Endodermal cell (in vitro differentiated cells): ENCODE measurements at regions not wholly inside any gene's neighbourhood (a gene's known extent, or its start where the extent isn't known, plus 50 kb on each side); places are given as distances from the start of the nearest gene placed in this dataset.

Experiments used
- DNase-seq: peaks from one replicate; pipeline ENCODE4 v3.0.0-alpha.2; 2017
- H3K27ac ChIP-seq: 2 replicates; pipeline ENCODE4 v1.5.1; 2013; ENCODE audit warnings: mild to moderate bottlenecking, low read depth, low read length, moderate library complexity
- H3K27me3 ChIP-seq: 2 replicates; pipeline ENCODE4 v1.6.1; 2013; ENCODE audit warnings: mild to moderate bottlenecking, low read length, moderate library complexity; ENCODE audit not compliant: insufficient read depth, control insufficient read depth, poor library complexity, severe bottlenecking
- H3K36me3 ChIP-seq: 2 replicates; pipeline ENCODE4 v1.7.0; 2013; ENCODE audit warnings: mild to moderate bottlenecking, low read length, moderate library complexity; ENCODE audit not compliant: control insufficient read depth, insufficient read depth
- H3K4me1 ChIP-seq: one replicate; pipeline ENCODE4 v1.7.0; 2013; ENCODE audit warnings: low read length; ENCODE audit not compliant: control insufficient read depth, insufficient read depth
- H3K4me3 ChIP-seq: 2 replicates; pipeline ENCODE4 v1.5.1; 2013; ENCODE audit warnings: mild to moderate bottlenecking, low read length, moderate library complexity
- H3K9ac ChIP-seq: 2 replicates; pipeline ENCODE4 v1.6.1; 2013; ENCODE audit warnings: mild to moderate bottlenecking, low read length, moderate library complexity; ENCODE audit not compliant: poor library complexity, severe bottlenecking; ENCODE audit errors: extremely low read depth
- H3K9me3 ChIP-seq: 2 replicates; pipeline ENCODE4 v1.6.1; 2013; ENCODE audit warnings: mild to moderate bottlenecking, low read length, moderate library complexity; ENCODE audit not compliant: control insufficient read depth
- H3K27ac Mint-ChIP-seq: 2 replicates; pipeline ENCODE4 v1.8.0; 2020; ENCODE audit warnings: mixed read lengths
- H3K27me3 Mint-ChIP-seq: 2 replicates; pipeline ENCODE4 v1.8.0; 2021; ENCODE audit warnings: mild to moderate bottlenecking, mixed read lengths; ENCODE audit not compliant: insufficient read depth
- H3K36me3 Mint-ChIP-seq: 2 replicates; pipeline ENCODE4 v1.8.0; 2020; ENCODE audit warnings: low read depth, mixed read lengths
- H3K4me1 Mint-ChIP-seq: 2 replicates; pipeline ENCODE4 v1.8.0; 2020; ENCODE audit warnings: mixed read lengths
- H3K4me3 Mint-ChIP-seq: 2 replicates; pipeline ENCODE4 v1.8.0; 2020; ENCODE audit warnings: mild to moderate bottlenecking, moderate library complexity, mixed read lengths
- H3K9me3 Mint-ChIP-seq: 2 replicates; pipeline ENCODE4 v1.8.0; 2020; ENCODE audit warnings: mild to moderate bottlenecking, mixed read lengths
- WGBS, 2 experiments: methylation state at CpG; one replicate each; pipeline versions ENCODE4 v1.1.5 to v1.1.7; 2013; ENCODE audit warnings: missing lambda C conversion rate in 2 of 2, mixed read lengths in 1 of 2; ENCODE audit not compliant: insufficient coverage in 1 of 2, insufficient read length in 1 of 2; 5-methylcytosine and 5-hydroxymethylcytosine counted together
- TF ChIP-seq, protein P1 (sequence below): fragments of 200-600 bp; sonication (generic); conservative IDR thresholded peaks from 2 replicates; pipeline ENCODE4 v1.5.0; 2021; ENCODE audit warnings: antibody characterized with exemption, mild to moderate bottlenecking

DNA sequence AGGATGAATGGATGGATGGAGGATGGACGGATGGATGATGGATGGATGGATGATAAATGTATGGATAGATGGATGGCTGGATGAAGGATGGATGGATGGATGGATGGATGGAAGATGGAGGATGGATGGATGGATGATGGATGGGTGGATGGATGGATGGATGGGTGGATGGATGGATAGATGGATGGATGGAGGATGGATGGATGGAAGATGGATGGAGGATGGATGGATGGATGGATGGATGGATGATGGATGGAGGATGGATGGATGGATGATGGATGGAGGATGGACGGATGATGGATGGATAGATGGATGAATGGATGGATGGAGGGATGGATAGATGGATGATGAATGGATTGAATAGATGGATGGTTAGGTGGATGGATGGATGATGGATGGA lies 210.6 kb upstream of the IGF1R start:
- TF ChIP-seq, protein P1, sequence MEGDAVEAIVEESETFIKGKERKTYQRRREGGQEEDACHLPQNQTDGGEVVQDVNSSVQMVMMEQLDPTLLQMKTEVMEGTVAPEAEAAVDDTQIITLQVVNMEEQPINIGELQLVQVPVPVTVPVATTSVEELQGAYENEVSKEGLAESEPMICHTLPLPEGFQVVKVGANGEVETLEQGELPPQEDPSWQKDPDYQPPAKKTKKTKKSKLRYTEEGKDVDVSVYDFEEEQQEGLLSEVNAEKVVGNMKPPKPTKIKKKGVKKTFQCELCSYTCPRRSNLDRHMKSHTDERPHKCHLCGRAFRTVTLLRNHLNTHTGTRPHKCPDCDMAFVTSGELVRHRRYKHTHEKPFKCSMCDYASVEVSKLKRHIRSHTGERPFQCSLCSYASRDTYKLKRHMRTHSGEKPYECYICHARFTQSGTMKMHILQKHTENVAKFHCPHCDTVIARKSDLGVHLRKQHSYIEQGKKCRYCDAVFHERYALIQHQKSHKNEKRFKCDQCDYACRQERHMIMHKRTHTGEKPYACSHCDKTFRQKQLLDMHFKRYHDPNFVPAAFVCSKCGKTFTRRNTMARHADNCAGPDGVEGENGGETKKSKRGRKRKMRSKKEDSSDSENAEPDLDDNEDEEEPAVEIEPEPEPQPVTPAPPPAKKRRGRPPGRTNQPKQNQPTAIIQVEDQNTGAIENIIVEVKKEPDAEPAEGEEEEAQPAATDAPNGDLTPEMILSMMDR, result no peak
- Mint-ChIP-seq H3K9me3 (peaks cover 6% of the 10 kb centered on the region), H3K27me3 (peaks cover 20% of the 10 kb centered on the region), H3K4me1 (peaks cover 4% of the 10 kb centered on the region), H3K27ac (no peak overlapping the region), H3K4me3 (no peak overlapping the region), H3K36me3 (no peaks in the 10 kb centered on the region)
- Histone ChIP-seq H3K36me3 (no peaks in the 10 kb centered on the region), H3K27ac (no peak overlapping the region), H3K27me3 (no peaks in the 10 kb centered on the region), H3K9ac (no peak overlapping the region), H3K4me1 (no peaks in the 10 kb centered on the region), H3K4me3 (no peak overlapping the region), H3K9me3 (no peaks in the 10 kb centered on the region)
- no peak for DNase-seq
- WGBS, 2 experiments, result 91 to 96% methylated on average over 2 of the region's 2 CpGs

- H3K27me3 ChIP-seq, result no peaks in the 10 kb centered on the region
- no peak overlapping the region for H3K9ac ChIP-seq
- H3K9me3 ChIP-seq, result no peaks in the 10 kb centered on the region
- Mint-ChIP-seq H3K36me3 (no peaks in the 10 kb centered on the region), H3K27ac (no peak overlapping the region), H3K4me3 (no peak overlapping the region), H3K27me3 (peaks cover 17% of the 10 kb centered on the region), H3K4me1 (peaks cover 9% of the 10 kb centered on the region), H3K9me3 (peaks cover 3% of the 10 kb centered on the region)
- H3K27ac ChIP-seq, result no peak overlapping the region
- no peaks in the 10 kb centered on the region for H3K36me3 ChIP-seq
- DNase-seq, result no peak
- H3K4me3 ChIP-seq, result no peak overlapping the region
- TF ChIP-seq, protein P1, result no peak
- WGBS, 2 experiments, result 77 to 95% methylated on average over 3 to 5 of the region's 5 CpGs
- H3K4me1 ChIP-seq, result no peaks in the 10 kb centered on the region
Measured at GRCh38 chr15:98438326-98438725, 210.0 kb upstream of the IGF1R start.

DNA sequence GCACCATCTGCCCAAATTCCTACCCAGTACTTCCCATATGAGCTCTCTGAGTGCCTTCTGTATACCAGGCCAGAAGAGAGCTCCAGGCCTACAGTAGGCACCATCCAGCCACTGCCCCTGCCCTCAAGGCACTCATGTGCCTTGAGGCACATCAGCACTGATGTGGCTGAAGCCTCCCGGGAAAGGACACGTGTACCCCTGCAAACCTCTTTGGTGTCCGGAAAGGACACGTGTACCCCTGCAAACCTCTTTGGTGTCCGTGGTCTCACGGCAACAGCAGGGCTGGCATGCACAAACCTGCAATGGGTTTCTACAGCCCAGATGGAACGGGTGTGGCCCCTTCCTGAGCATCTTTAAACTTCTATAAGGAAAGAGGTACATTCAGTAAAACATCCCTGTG lies 209.4 kb upstream of the IGF1R start:
- TF ChIP-seq, protein P1, result no peak
- no peak overlapping the region for H3K27ac Mint-ChIP-seq
- H3K27ac ChIP-seq, result no peak overlapping the region
- no peak for DNase-seq
- H3K9me3 Mint-ChIP-seq, result no peaks in the 10 kb centered on the region
- H3K9ac ChIP-seq, result no peak overlapping the region
- no peaks in the 10 kb centered on the region for H3K4me1 ChIP-seq
- no peaks in the 10 kb centered on the region for H3K9me3 ChIP-seq
- H3K4me3 Mint-ChIP-seq, result no peak overlapping the region
- 95 to 97% methylated on average over 7 of the region's 7 CpGs for WGBS, 2 experiments
- no peaks in the 10 kb centered on the region for H3K36me3 ChIP-seq
- no peaks in the 10 kb centered on the region for H3K36me3 Mint-ChIP-seq
- no peaks in the 10 kb centered on the region for H3K27me3 ChIP-seq
- peaks cover 13% of the 10 kb centered on the region for H3K27me3 Mint-ChIP-seq
- H3K4me3 ChIP-seq, result no peak overlapping the region
- peaks cover 13% of the 10 kb centered on the region for H3K4me1 Mint-ChIP-seq
